Muscle of leg (tissue), 3 donors: ENCODE measurements at regions not wholly inside any gene's neighbourhood (a gene's known extent, or its start where the extent isn't known, plus 50 kb on each side); places are given as distances from the start of the nearest gene placed in this dataset.

Experiments
- DNase-seq: peaks from one replicate; pipeline ENCODE4 v3.0.0; 2013
- H3K27ac ChIP-seq: one replicate; pipeline ENCODE4 v1.5.1; 2013; ENCODE audit warnings: mild to moderate bottlenecking, low read length, control low read depth
- H3K27me3 ChIP-seq: one replicate; pipeline ENCODE4 v1.6.1; 2013; ENCODE audit warnings: low read length; ENCODE audit not compliant: control insufficient read depth, insufficient read depth
- H3K36me3 ChIP-seq: one replicate; pipeline ENCODE4 v1.6.1; 2013; ENCODE audit warnings: low read length; ENCODE audit not compliant: control insufficient read depth, insufficient read depth
- H3K4me1 ChIP-seq: one replicate; pipeline ENCODE4 v1.6.1; 2013; ENCODE audit warnings: low read length; ENCODE audit not compliant: control insufficient read depth, insufficient read depth
- H3K4me3 ChIP-seq: one replicate; pipeline ENCODE4 v1.5.1; 2013; ENCODE audit warnings: low read length, control low read depth
- H3K9me3 ChIP-seq: replicated peaks from 2 replicates; pipeline ENCODE4 v1.6.1; 2013; ENCODE audit warnings: low read depth, low read length; ENCODE audit not compliant: control insufficient read depth
- WGBS: methylation state at CpG from one replicate; pipeline ENCODE4 v1.1.5; 2013; ENCODE audit warnings: missing lambda C conversion rate; ENCODE audit not compliant: insufficient coverage; 5-methylcytosine and 5-hydroxymethylcytosine counted together

GRCh38 chr3:106197532-106198194, 328.9 kb upstream of the CBLB start:
- no peak overlapping the region for H3K4me3 ChIP-seq
- H3K9me3 ChIP-seq: no peaks in the 10 kb centered on the region
- H3K27me3 ChIP-seq: no peaks in the 10 kb centered on the region
- no peaks in the 10 kb centered on the region for H3K36me3 ChIP-seq
- 58% methylated on average over 2 of the region's 4 CpGs for WGBS
- H3K4me1 ChIP-seq: no peaks in the 10 kb centered on the region
- no peak overlapping the region for H3K27ac ChIP-seq
- no peak for DNase-seq

DNA sequence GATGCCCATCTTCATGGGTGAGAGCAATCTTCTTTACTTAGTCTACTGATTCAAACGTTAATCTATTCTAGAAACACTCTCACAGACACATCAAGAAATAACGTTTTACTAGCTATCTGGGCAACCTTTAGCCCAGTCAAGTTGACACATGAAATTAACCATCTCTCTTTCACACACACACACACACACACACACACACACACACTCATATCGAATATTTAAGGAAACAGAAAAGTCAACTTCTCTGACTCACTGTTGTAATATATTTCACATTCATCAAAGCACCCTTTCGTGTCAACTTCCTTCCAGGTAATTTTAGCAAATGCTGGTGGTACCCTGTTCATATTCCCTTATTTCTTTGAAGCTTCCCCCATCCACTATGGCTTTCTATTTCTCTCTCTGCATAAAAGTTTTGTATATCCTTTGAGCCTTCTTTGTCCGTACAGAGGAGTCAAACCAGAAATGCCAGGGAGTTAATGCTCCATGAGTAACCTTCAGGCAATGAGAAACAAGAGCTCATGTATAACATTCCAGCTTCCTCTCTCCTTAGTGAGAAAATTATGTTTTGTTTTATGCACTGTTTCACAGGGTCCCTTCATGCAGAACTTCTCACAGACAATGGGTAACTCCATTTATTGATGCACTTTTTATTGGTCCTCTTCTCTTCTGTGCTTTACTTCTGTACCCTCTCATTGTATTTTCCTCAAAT, 335.5 kb upstream of the CBLB start:
- Histone ChIP-seq H3K27ac (no peak overlapping the region), H3K36me3 (no peaks in the 10 kb centered on the region), H3K4me3 (no peak overlapping the region), H3K4me1 (peaks cover 4% of the 10 kb centered on the region), H3K9me3 (no peaks in the 10 kb centered on the region), H3K27me3 (no peaks in the 10 kb centered on the region)
- WGBS: 97% methylated on average over 4 of the region's 5 CpGs
- DNase-seq: no peak

DNA sequence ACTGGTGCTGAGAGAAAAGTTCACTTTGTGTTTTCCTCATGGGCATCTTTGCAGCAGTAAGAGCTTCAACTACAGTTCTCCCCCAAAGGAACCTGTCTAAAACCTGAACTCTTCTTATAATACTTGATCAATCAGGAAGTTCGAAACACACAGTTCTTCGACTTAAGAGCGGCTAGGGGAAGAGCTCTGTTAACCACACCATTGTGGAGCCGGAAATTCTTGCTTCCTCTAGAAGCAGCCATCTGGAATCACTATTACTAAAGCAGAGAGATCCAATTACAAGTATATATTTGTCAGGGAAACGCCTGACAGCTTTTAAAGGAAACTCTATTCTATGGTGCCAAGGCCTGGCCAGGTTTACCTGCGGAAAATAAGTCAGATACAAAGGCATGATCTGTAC, 337.3 kb upstream of the CBLB start:
- WGBS: 0% methylated on average over 3 of the region's 6 CpGs
- peak; percentile 93 for DNase-seq
- Histone ChIP-seq H3K36me3 (no peaks in the 10 kb centered on the region), H3K27ac (peak overlapping the region; percentile 81), H3K9me3 (no peaks in the 10 kb centered on the region), H3K4me3 (no peak overlapping the region), H3K4me1 (peaks cover 4% of the 10 kb centered on the region), H3K27me3 (no peaks in the 10 kb centered on the region)

GRCh38 chr3:106206613-106207012, 337.8 kb upstream of the CBLB start:
- WGBS: no CpG with 5 or more reads among the region's 5 CpGs
- Histone ChIP-seq H3K4me1 (peaks cover 4% of the 10 kb centered on the region), H3K27me3 (no peaks in the 10 kb centered on the region), H3K9me3 (no peaks in the 10 kb centered on the region), H3K27ac (peak overlapping the region; percentile 81), H3K4me3 (no peak overlapping the region), H3K36me3 (no peaks in the 10 kb centered on the region)
- peak; percentile 67 for DNase-seq

DNA sequence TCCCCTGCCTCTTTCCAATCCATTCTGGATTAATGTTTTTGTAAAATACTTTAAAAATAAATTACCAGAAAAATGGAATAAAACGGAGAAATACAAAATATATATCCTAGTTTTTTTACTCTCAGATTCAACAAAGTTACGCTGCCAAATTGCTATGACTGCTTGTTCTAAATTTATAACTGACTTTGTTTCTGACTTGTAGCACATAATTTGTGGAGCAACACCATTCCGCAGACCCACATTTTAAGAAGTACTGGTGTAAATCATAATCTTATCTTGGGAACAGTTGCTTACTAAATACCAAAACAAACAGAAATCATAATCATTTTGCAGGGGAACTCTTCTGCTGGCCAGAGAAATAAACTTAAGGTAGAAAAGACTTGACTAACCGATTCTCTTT, 339.4 kb upstream of the CBLB start:
- H3K4me1 ChIP-seq: peaks cover 4% of the 10 kb centered on the region
- H3K27me3 ChIP-seq: no peaks in the 10 kb centered on the region
- H3K4me3 ChIP-seq: no peak overlapping the region
- peak; percentile 55 for DNase-seq
- no CpG with 5 or more reads among the region's 4 CpGs for WGBS
- H3K27ac ChIP-seq: no peak overlapping the region
- H3K36me3 ChIP-seq: no peaks in the 10 kb centered on the region
- no peaks in the 10 kb centered on the region for H3K9me3 ChIP-seq

DNA sequence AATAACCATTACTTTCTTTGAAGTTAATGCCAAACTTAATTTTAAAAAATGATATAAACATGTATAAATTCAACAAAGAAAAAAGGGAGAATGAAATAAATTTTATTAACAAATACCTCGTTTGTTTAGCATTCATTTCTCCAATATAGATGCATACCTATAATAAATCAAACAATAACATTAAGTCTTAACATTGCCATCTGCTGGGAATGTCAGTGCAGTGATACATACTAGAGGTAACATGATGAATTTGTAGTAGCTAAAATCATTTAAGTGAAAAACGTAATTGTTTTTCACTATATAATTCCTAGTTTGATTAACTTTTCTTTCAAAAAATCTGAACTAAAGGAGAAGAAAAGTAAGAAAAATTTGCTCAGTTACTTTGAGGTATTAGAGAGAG, 340.2 kb upstream of the CBLB start:
- Histone ChIP-seq H3K4me1 (peaks cover 4% of the 10 kb centered on the region), H3K27ac (no peak overlapping the region), H3K9me3 (no peaks in the 10 kb centered on the region), H3K36me3 (no peaks in the 10 kb centered on the region), H3K4me3 (no peak overlapping the region), H3K27me3 (no peaks in the 10 kb centered on the region)
- WGBS: no CpG with 5 or more reads among the region's 2 CpGs
- peak; percentile 48 for DNase-seq

- H3K4me1 ChIP-seq: peaks cover 4% of the 10 kb centered on the region
- no CpG with 5 or more reads among the region's 1 CpG for WGBS
- no peak for DNase-seq
- H3K36me3 ChIP-seq: no peaks in the 10 kb centered on the region
- H3K27ac ChIP-seq: no peak overlapping the region
- H3K27me3 ChIP-seq: no peaks in the 10 kb centered on the region
- H3K9me3 ChIP-seq: no peaks in the 10 kb centered on the region
- no peak overlapping the region for H3K4me3 ChIP-seq
Observed at GRCh38 chr3:106209482-106209881, 340.7 kb upstream of the CBLB start.

DNA sequence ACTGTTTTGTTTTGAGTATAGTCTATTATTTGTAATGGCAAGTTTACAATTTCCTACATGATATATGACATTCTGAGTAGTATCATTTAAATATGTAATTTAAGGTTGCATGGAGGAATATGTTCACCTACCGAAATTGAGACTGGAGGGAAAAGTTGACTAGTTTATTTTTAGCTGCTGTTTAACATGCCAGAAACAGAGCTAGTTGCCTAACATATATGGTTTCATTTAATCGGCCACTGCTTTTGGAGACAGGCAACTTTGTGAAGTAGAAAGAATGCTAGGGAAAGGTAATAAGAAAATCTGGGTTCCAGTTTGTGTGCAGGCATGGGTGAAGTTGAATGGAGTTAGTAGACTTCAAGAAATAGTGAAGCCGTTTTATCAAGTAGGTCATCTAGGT, 342.1 kb upstream of the CBLB start:
- H3K4me3 ChIP-seq: no peak overlapping the region
- no peaks in the 10 kb centered on the region for H3K27me3 ChIP-seq
- H3K9me3 ChIP-seq: no peaks in the 10 kb centered on the region
- 70% methylated on average over 2 of the region's 3 CpGs for WGBS
- no peak overlapping the region for H3K27ac ChIP-seq
- H3K36me3 ChIP-seq: no peaks in the 10 kb centered on the region
- H3K4me1 ChIP-seq: peaks cover 4% of the 10 kb centered on the region
- DNase-seq: no peak

- DNase-seq: no peak
- H3K4me1 ChIP-seq: no peaks in the 10 kb centered on the region
- H3K27ac ChIP-seq: no peak overlapping the region
- H3K4me3 ChIP-seq: no peak overlapping the region
- H3K36me3 ChIP-seq: no peaks in the 10 kb centered on the region
- H3K9me3 ChIP-seq: no peaks in the 10 kb centered on the region
- no peaks in the 10 kb centered on the region for H3K27me3 ChIP-seq
- no CpG with 5 or more reads among the region's 1 CpG for WGBS
Observed at GRCh38 chr3:106212665-106213222, 343.9 kb upstream of the CBLB start.

- Histone ChIP-seq H3K4me1 (no peaks in the 10 kb centered on the region), H3K9me3 (no peaks in the 10 kb centered on the region), H3K27ac (no peak overlapping the region), H3K36me3 (no peaks in the 10 kb centered on the region), H3K27me3 (no peaks in the 10 kb centered on the region), H3K4me3 (no peak overlapping the region)
- 92% methylated on average over 2 of the region's 4 CpGs for WGBS
- no peak for DNase-seq
Observed at GRCh38 chr3:106213954-106214353, 345.1 kb upstream of the CBLB start.
